ENCODE measurements at regions not wholly inside any gene's neighbourhood (a gene's known extent, or its start where the extent isn't known, plus 50 kb on each side); places are given as distances from the start of the nearest gene placed in this dataset.

- no peaks in the 10 kb centered on the region for H3K79me2 ChIP-seq (ENCODE audit: insufficient read depth, low read length)
- H3K4me2 ChIP-seq (ENCODE audit: low read length), result no peak overlapping the region
- H2AFZ ChIP-seq (ENCODE audit: low read length), result no peak overlapping the region
- no peaks in the 10 kb centered on the region for H3K27me3 ChIP-seq (ENCODE audit: insufficient read depth, low read length)
- no peaks in the 10 kb centered on the region for H3F3A ChIP-seq (ENCODE audit: insufficient read depth, low read length)
- H3K4me3 ChIP-seq (ENCODE audit: low read depth, low read length, poor library complexity, severe bottlenecking), result no peak overlapping the region
- H3K4me1 ChIP-seq (ENCODE audit: insufficient read depth, low read length, severe bottlenecking), result no peaks in the 10 kb centered on the region
- TF ChIP-seq EZH2 (IDR thresholded peaks at IDR 0.05; ENCODE audit: borderline replicate concordance, low read length) (no peak), CTCF (IDR thresholded peaks at IDR 0.05; ENCODE audit: low read length) (no peak)
- no peaks in the 10 kb centered on the region for H4K20me1 ChIP-seq (ENCODE audit: insufficient read depth, low read length)
- no peaks in the 10 kb centered on the region for H3K9me3 ChIP-seq (ENCODE audit: low read length)
- H3K9me2 ChIP-seq (ENCODE audit: low read depth, low read length), result no peaks in the 10 kb centered on the region
- no peak overlapping the region for H3K27ac ChIP-seq (ENCODE audit: low read depth, low read length, poor library complexity, severe bottlenecking)
- no peaks in the 10 kb centered on the region for H3K36me3 ChIP-seq (ENCODE audit: insufficient read depth, low read length)
- H3K9ac ChIP-seq (ENCODE audit: low read length), result no peak overlapping the region
Measured at GRCh38 chr3:94310341-94311135, 247.7 kb downstream of the NSUN3 start.

GRCh38 chr3:94311651-94312050, 248.8 kb downstream of the NSUN3 start:
- Histone ChIP-seq H3K79me2 (ENCODE audit: insufficient read depth, low read length) (no peaks in the 10 kb centered on the region), H3K27ac (ENCODE audit: low read depth, low read length, poor library complexity, severe bottlenecking) (no peak overlapping the region), H3K4me2 (ENCODE audit: low read length) (no peak overlapping the region), H3K9me3 (ENCODE audit: low read length) (no peaks in the 10 kb centered on the region), H3K27me3 (ENCODE audit: insufficient read depth, low read length) (no peaks in the 10 kb centered on the region), H3K9me2 (ENCODE audit: low read depth, low read length) (no peaks in the 10 kb centered on the region), H3K4me1 (ENCODE audit: insufficient read depth, low read length, severe bottlenecking) (no peaks in the 10 kb centered on the region), H2AFZ (ENCODE audit: low read length) (no peak overlapping the region), H3K4me3 (ENCODE audit: low read depth, low read length, poor library complexity, severe bottlenecking) (no peak overlapping the region), H4K20me1 (ENCODE audit: insufficient read depth, low read length) (no peaks in the 10 kb centered on the region), H3F3A (ENCODE audit: insufficient read depth, low read length) (no peaks in the 10 kb centered on the region), H3K9ac (ENCODE audit: low read length) (no peak overlapping the region), H3K36me3 (ENCODE audit: insufficient read depth, low read length) (no peaks in the 10 kb centered on the region)
- TF ChIP-seq EZH2 (IDR thresholded peaks at IDR 0.05; ENCODE audit: borderline replicate concordance, low read length), result no peak
- TF ChIP-seq CTCF (IDR thresholded peaks at IDR 0.05; ENCODE audit: low read length), result no peak

- Histone ChIP-seq H3K79me2 (ENCODE audit: insufficient read depth, low read length) (no peaks in the 10 kb centered on the region), H3K27me3 (ENCODE audit: insufficient read depth, low read length) (no peaks in the 10 kb centered on the region), H3K4me1 (ENCODE audit: insufficient read depth, low read length, severe bottlenecking) (no peaks in the 10 kb centered on the region), H2AFZ (ENCODE audit: low read length) (no peak overlapping the region), H3K9me3 (ENCODE audit: low read length) (no peaks in the 10 kb centered on the region), H3K36me3 (ENCODE audit: insufficient read depth, low read length) (no peaks in the 10 kb centered on the region), H3K27ac (ENCODE audit: low read depth, low read length, poor library complexity, severe bottlenecking) (no peak overlapping the region), H3K4me2 (ENCODE audit: low read length) (no peak overlapping the region), H3K9me2 (ENCODE audit: low read depth, low read length) (no peaks in the 10 kb centered on the region), H3K4me3 (ENCODE audit: low read depth, low read length, poor library complexity, severe bottlenecking) (no peak overlapping the region), H3K9ac (ENCODE audit: low read length) (no peak overlapping the region), H4K20me1 (ENCODE audit: insufficient read depth, low read length) (no peaks in the 10 kb centered on the region), H3F3A (ENCODE audit: insufficient read depth, low read length) (no peaks in the 10 kb centered on the region)
- no peak for TF ChIP-seq CTCF (IDR thresholded peaks at IDR 0.05; ENCODE audit: low read length)
- TF ChIP-seq EZH2 (IDR thresholded peaks at IDR 0.05; ENCODE audit: borderline replicate concordance, low read length), result no peak
Measured at GRCh38 chr3:94314218-94314883, 251.5 kb downstream of the NSUN3 start.
